GM21528 (cell line): ENCODE measurements at regions not wholly inside any gene's neighbourhood (a gene's known extent, or its start where the extent isn't known, plus 50 kb on each side); places are given as distances from the start of the nearest gene placed in this dataset.

Experiments
- ATAC-seq: cut with Tn5 transposase; IDR thresholded peaks from one replicate; pipeline ENCODE4 v1.9.1; 2021; ENCODE audit warnings: mild to moderate bottlenecking, moderate library complexity; ENCODE audit not compliant: unreplicated experiment, low FRiP score

GRCh38 chr12:66066137-66066928 is 64.2 kb downstream of the LLPH start:
- peak; percentile 73 for ATAC-seq

- ATAC-seq, result no peak
Measured at GRCh38 chr12:66065641-66066136, 64.9 kb downstream of the LLPH start.

- no peak for ATAC-seq
Measured at GRCh38 chr12:66065150-66065549, 65.4 kb downstream of the LLPH start.

DNA sequence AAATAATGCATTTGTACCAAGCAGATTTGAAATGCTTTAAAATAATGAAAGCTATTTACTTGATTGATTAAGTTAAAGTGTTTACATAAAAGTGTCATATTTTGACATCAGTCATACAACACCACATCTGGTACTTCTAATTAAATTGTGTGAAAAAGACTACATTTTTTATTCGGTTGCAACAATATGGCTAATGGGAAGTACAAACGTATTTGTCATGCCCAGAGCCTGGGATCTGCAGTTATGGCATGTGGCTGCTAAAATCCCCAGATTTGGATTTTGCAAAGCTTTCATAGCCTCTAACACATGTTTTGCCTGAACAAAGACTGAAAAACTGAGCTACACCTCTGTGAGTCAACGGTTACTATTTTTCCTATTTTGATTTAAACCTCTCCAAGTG is 66.6 kb downstream of the LLPH start:
- ATAC-seq, result no peak

DNA sequence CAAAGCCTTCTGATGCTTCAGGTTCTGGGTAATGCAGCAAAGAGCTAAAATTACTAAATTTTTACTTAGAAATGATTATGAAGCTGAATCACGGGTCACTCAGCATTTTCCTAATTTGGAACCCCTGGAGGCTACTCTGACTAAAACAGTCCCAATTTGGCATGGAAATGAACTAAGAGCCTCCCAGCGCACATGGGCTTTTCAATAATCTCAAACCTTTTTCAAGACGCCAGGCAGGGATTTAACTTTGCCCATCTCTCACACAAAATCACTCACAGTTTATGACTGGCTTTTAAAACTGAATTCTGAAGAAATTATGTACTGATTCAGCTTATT is 68.3 kb downstream of the LLPH start:
- ATAC-seq, result no peak

- no peak for ATAC-seq
Measured at GRCh38 chr12:66061557-66062289, 68.8 kb downstream of the LLPH start.

GRCh38 chr12:66061076-66061475 is 69.5 kb downstream of the LLPH start:
- ATAC-seq, result no peak

DNA sequence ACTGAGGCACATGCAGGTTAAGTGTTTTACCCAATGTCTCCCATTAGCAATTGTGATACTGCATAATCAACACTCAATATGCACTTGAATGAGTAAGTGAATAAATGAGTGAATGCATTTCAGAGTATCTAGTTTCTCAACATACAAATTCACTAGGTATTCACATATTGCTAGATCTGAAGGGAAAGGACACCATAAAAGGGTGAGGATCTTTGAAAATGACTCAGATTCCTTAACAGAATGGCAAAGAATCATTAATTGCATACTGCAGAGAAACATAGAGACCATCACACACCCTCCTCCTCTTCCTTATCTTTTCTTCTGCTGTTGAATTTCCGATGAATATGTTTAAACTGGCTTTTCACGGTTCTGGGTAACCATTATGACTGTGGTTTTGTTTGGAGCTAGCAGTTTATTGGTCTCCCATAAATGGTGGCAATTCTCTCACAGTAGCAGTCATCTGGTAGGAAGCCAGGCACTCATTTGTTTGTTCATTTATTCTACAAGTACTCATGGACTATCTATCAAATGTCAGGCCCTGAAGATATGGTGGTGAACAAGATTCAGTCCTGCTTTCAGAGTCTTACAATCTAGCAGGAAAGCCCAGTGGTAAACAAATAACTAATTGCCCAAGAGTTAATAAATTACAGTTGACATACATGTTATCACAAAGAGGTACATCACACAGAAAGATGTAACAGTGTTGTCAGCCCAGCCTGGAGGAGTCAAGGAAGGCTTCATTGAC is 70.2 kb downstream of the LLPH start:
- no peak for ATAC-seq

GRCh38 chr12:66059666-66060065 is 70.9 kb downstream of the LLPH start:
- no peak for ATAC-seq

DNA sequence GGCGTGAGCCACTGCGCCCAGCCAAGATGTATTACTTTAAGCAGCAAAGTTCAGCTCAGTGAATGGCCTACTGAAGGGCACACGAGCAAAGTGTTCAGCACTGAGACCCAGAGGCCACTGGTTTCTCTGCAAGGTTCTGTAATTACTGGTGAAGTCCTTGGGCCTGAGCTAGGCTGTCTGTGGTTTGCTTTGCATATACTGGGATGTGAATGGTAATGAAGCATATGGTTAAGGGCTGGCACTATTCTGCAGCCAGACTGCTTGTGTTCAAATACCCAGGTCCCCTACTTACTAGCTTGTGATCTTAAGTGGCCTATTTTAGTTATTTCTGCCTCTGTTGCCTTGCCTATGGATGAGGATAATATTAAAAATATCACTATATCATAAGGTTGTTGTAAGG is 72.0 kb downstream of the LLPH start:
- no peak for ATAC-seq

DNA sequence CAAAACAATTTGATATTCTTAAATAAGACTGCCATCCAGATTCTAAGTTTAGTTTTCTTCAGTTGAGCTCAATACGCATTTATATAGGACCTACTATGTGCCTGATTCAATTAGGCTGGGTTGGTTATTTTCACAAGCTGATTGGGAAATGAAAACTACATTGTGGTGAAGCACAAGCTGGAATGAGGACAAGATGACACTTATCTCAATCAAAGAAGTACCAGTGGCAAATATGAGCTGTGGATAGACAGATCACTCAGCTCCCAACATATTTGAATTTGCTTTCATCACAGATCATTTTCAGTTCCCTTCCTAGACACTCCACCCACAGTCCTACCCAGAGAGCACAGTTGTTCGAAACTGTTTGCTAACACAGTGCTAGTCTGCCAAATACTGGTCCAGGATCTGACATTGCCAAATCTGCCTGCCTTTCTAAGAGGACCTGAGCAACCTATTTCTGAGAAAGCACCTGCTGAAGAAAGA is 74.7 kb downstream of the LLPH start:
- ATAC-seq, result peak; percentile 83

DNA sequence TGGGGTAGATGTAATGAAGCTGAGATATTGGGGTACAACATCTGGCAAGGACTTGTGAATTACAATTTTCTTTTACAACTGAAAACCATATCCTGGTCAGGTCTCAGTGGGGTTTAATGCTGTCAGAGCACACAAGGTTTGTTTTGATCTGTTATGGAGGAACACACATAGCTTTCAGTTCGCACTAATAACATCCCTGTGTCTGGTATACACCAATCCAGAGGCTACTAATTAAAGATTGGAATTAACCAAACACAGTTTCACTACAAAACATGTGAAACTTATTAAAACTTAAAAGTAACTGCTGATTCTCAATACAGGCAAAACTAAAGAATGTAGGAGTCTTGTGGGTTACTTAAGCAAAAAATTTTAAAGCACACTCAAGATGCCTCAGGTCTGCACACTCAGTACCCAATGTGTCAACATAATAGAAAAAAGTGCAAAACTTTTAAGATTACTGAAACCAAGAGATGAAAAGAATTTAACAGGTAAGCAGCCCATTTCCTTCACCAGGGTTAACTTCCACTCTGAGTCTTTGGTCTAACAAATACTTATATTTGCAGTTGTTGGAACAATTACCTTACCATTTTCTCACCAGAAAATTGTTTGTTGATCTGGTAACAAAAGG is 77.4 kb downstream of the LLPH start:
- no peak for ATAC-seq

DNA sequence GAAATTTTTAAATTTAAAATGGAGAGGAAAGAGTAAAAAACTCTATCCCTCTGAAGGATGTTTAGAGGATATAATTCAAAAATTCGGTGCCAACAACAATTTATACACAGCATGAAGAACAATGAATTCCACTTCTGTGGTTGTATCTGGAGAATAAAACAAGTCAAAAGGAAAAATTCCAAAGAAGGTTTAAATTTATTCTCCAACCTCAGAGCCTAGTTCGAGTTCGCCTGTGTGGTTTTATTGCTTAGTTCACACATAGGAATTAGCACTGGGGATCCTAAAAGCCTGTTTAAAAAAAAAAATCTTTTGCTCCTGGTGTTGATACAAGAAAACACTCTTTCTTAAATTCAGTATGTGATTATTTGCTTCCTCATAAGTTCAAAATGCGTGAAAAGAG is 79.2 kb downstream of the LLPH start:
- no peak for ATAC-seq

- no peak for ATAC-seq
Measured at GRCh38 chr12:66050610-66051009, 79.9 kb downstream of the LLPH start.

- ATAC-seq, result no peak
Measured at GRCh38 chr12:66050283-66050576, 80.3 kb downstream of the LLPH start.

DNA sequence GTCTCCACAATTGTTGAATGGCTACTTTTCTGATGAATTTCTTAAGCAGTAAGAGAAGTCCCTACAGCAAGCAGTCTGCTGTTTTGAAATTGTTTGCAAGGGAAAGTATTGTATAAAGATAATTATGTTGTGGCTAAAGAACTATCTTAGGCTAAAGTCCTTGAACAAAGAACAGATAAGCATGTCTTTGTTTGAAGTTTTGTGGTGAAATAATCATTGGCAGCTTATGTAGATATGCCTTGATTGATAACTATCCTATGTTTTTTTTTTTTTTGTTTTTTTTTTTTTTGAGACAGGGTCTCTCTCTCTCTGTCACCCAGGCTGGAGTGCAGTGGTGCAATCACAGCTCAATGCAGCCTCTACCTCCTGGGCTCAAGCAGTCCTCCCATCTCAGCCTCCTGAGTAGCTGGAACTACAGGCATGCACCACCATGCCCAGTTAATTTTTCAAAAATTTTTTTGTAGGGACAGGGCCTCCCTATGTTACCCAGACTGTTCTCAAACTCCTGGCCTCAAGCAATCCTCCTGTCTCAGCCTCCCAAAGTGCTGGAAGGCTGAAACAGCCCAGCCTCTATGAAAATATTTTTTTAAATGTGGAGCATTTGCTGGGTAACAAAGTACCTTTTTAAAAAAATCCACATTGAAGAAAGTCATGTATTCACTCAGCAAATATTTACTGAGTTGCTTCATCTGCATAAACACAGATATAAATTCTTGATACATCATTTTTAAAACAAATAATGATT is 80.8 kb downstream of the LLPH start:
- ATAC-seq, result no peak

DNA sequence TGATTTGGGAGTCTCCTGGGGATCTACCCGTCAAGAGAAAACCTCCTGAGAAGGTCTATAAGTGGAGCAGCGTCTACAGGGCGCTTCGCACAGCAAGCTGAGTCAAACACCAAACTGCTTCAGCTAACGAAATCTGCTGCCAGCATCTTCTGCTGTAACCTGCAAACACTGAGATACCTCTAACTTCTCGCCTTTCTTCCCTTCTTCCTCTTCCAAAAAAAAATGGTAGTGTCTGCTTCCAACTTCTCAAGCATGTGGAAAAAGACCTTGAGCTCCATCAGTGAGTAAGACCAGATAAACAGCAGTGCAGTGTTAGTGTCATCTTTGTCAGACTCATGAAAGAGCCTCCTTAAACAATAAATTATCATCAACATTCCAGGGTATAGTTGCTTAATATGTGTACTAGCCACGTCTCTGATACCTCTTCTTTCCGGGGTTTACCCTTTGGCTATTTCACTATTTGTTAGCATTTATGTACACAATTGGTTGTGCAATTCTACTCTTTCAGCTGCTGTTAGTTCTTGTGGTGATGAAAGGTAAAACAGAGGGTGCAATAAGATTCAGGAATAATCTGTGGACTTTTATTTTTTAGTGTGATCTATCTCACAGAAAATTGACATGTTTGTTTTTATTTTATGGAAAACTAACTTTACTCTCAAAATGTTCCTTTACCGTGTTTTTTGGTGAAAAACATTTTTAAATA is 81.6 kb downstream of the LLPH start:
- ATAC-seq, result no peak

DNA sequence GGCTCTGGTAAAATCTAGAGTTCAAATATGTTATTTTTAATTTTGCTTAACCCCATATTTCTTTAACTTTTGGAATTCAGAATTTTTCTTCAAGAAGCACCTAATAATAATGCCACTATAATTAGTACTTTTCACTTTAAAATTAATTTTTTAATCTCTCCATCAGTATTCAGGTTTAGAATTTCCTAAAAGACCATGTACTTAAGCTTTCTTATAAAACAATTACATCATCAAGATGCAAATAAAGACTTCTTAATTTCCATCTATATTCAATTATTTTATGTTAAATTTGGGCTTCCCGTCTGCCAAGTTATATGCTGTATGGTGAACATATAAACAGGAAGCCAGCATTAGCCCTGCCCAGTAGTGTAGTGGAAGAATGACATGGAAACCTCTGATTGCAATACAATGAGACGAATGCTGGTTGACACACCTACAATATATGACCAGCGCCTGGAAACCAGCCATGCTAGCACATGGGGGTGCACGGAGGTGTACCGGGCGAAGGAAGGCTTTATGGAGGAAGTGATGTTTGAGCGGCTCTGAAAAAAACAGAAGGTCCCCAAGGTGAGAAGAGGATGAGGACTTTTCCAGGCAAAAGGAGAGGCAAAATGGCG is 82.2 kb downstream of the LLPH start:
- ATAC-seq, result no peak

DNA sequence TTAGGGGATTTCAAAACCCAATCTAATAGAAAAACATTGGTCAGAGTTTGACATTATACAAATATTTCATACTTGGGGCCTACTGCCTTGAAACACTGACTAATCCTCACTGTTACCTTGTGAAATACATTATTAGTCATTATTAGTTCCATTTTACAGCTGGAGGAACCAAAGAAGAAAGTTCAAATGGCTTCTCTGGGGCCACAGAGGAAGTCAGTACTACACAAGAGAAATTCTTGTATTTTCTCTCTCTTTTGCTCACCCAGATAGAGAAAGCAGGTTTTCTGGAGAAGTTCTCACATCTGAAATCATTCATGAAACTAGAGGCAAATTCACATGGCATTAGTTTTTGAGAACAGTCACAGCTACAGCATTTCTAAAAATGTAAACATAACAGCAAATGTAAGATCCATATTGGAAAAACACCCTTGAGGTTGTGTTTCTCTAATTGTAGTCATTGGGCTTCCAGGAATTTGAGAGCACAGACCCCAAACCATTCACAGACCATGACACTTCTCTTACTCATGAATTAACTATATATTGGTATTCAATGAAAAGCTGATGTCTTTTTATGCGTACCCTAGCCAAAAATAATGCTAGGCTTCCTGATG is 83.0 kb downstream of the LLPH start:
- peak; percentile 89 for ATAC-seq
